GM18505 (cell line): ENCODE measurements at regions not wholly inside any gene's neighbourhood (a gene's known extent, or its start where the extent isn't known, plus 50 kb on each side); places are given as distances from the start of the nearest gene placed in this dataset.

Experiments used
- ATAC-seq: cut with Tn5 transposase; IDR thresholded peaks from one replicate; pipeline ENCODE4 v1.9.1; 2021; ENCODE audit not compliant: unreplicated experiment
- POLR2A ChIP-seq: IDR thresholded peaks from 4 replicates; pipeline ENCODE4 v1.6.1; 2011; ENCODE audit warnings: borderline replicate concordance; ENCODE audit not compliant: insufficient read depth, insufficient read length; ENCODE audit errors: extremely low read depth

GRCh38 chr10:44500451-44500850, 115.6 kb upstream of the CXCL12 start:
- TF ChIP-seq POLR2A: no peak
- ATAC-seq: no peak

- no peak for TF ChIP-seq POLR2A
- ATAC-seq: no peak
These were observed 121.5 kb upstream of the CXCL12 start for GRCh38 chr10:44506386-44506785.

DNA sequence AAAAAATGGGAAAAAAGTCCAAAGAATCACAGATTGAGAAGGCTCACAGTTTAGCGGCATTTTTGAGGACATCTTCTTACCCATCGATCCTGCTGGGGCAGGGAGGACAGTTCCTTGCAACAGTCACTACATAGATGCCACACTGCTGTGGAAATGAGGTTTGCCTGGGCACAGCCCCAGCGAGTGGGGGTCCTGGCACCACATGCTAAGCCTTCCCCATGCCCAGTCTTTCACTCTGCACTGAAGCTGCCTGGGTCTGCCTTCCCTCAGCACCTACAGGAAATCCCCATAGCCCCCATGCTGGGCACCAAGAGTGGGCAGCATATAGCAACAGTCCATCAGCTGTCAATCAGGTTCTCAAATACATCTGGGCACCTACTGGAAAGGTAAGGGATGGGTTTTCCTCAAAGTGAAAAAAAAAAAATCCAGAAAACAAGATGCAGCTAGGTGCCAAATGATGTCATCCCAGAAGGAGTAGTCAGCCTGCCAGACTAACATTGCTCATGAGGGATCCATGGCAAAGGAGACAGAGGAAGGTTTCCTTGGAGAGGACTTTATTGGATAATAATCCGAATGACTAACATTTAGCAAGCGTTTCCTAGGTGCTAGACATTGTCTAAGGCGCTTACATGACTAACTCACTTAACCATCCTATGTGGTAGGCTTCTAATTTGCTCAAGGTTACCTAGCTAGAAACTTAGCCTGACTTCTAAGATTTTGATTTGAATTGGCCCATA, 125.7 kb upstream of the CXCL12 start:
- ATAC-seq: no peak
- TF ChIP-seq POLR2A: no peak

DNA sequence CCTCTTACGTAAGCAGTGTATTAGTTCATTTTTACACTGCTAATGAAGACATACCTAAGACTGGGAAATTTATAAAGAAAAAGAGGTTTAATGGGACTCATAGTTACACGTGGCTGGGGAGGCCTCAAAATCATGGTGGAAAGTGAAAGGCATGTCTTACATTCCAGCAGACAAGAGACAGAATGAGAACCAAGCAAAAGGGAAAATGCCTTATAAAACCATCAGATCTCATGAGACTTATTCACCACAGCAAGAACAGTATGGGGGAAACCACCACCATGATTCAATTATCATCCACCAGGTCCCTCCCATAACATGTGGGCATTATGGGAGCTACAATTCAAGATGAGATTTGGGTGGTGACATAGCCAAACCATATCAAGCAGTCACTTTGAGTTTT, 126.3 kb upstream of the CXCL12 start:
- ATAC-seq: no peak
- TF ChIP-seq POLR2A: no peak

DNA sequence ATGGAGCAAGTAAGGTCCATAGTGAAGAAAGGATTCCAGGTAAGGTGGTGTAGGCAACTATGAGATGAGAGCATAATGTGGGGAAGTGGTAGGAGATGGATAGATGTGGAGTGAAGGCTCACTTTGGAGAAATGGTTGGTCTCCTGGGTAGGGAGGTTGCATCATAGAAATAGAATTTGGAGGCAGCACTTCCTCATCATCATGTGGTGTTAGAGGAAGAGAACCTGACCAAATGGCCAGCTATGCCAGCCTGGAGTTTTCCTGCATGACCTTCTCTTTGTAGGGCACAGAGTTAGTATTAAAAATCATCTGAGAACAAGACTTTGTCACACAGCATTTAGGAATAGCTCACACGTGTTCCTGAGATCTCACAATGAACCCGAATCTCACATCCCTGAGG, 126.7 kb upstream of the CXCL12 start:
- TF ChIP-seq POLR2A: no peak
- ATAC-seq: no peak

GRCh38 chr10:44512431-44513022, 127.6 kb upstream of the CXCL12 start:
- no peak for TF ChIP-seq POLR2A
- no peak for ATAC-seq

DNA sequence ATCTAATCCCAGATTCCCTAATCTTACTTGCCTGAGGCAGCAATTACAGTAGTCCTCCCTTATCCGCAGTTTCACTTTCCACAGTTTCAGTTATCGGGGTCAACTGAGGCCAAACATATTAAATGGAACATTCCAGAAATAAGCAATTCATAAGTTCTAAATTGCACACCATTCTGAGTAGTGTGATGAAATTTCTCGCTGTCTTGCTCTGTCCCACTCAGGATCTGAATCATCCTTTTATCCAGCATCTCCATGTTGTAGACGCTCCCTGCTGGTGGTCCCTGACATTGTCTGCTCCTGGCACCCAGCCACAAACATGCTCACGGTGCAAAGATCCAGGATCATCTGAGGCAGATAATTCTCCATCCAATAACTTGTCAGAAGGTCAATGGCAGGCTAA, 128.7 kb upstream of the CXCL12 start:
- ATAC-seq: no peak
- TF ChIP-seq POLR2A: no peak

DNA sequence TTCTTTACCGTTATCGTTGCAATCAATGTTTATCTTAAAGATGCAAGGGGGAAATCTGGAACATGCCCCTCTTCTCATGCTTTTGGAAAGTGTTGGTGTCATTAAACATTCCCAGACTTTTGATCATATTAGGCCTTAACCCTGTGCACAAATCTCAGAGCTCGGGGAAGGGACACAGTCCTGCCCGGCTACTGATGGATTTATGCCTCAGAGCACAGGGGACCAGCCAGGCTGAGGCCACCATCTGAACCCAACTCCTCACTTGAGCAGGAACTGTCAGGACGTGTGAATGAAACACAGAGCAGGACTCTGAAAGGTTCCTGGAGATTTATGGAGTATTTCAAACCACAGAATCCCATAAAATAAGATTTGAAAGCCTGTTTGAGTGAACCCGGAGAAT, 132.0 kb upstream of the CXCL12 start:
- no peak for TF ChIP-seq POLR2A
- ATAC-seq: no peak

GRCh38 chr10:44517635-44518034, 132.7 kb upstream of the CXCL12 start:
- no peak for TF ChIP-seq POLR2A
- no peak for ATAC-seq

GRCh38 chr10:44519361-44519760, 134.5 kb upstream of the CXCL12 start:
- TF ChIP-seq POLR2A: no peak
- ATAC-seq: no peak

DNA sequence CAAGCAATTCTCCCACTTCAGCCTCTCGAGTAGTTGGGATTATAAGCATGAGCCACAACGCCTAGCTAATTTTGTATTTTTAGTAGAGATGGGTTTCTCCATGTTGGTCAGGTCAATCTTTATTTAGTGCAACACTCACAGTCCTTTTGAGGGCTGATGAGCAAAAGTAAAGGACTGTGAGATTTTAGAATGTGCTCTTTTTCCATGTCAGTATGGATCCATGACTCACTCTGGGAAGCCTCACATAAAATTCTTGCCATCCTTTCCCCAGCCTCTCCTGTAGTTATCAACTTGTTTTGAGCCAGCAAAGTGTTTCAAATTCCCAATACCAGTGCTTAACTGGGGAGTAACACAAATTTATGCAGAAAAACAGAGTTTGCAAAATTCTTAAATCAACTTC, 135.8 kb upstream of the CXCL12 start:
- ATAC-seq: no peak
- TF ChIP-seq POLR2A: no peak

DNA sequence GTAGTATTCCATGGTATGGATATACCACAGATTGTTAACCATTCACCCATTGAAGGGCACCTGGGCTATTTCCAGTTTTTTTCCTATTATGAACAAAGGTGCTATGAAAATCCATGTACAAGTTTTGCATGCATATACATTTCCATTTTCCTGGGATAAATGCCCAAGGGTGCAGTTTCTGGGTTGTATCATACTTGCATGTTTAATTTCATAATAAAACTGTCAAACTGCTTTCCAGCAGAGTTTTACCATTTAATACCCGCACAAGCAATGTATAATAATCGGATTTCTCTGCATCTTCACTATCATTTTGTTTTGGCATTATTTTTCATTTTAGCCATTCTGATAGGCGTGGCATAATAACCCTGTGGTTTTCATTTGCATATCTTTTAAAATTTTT, 154.3 kb upstream of the CXCL12 start:
- no peak for ATAC-seq

DNA sequence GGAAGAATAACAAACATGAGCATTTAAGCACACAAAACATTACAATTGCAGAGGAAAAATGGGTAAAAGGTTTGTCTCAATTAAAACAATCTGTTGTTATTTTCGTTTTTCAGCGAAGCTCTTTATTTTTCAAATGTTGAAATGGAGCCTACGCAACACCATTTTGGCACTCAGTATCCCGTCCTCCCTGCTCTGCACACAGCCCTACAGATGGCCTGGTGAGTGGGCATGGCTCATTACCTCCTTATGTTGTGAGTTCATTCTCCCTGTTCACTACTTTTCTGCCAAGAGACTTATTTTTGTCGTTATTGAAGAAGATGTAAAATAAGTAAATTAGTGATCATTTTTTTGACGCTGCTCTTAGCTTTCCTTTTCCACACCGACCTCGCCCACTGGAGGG, 167.8 kb upstream of the CXCL12 start:
- ATAC-seq: no peak
- TF ChIP-seq POLR2A: no peak

More for the DNA sequence above, 154.3 kb upstream of the CXCL12 start:
- no peak for TF ChIP-seq POLR2A

DNA sequence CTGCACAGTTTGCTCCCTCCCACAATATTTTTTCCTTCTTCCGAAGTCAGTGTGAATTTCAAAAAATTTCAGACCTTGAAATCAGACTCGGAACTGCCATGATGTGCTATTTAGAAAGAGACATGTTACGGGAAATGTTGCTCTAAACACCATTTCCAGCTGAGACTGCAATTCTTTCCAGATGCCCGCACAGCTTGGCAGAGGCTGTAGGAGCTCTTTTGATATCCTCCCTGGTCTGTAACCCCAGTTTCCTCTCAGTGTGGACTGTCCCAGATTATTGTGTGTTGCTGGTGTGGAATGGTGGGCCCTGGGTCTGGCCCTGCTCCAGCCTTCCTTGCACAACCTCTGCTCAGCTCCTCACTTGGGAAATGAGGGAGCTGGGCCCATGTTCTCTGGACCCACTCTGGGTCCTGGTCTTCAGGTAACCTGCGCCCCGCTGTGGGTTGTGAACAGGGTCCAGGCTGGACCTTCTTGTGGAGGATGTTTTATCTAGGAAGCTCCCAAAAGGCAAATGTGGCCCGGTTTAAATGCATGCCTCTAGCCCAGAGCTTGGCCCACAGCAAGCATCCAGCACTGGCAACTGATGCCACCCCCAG, 172.8 kb upstream of the CXCL12 start:
- ATAC-seq: no peak
- no peak for TF ChIP-seq POLR2A
